H1 (cell line): ENCODE measurements at regions not wholly inside any gene's neighbourhood (a gene's known extent, or its start where the extent isn't known, plus 50 kb on each side); places are given as distances from the start of the nearest gene placed in this dataset.

ENCODE experiments used
- CTCF ChIA-PET: fragments of 300-600 bp; sonication (Branson Sonifier 250); formaldehyde crosslinking; loops from one replicate; lab custom pipeline; 2021; ENCODE audit not compliant: partially characterized antibody; lab: Charles Lee
- POLR2A ChIA-PET: fragments of 300-600 bp; sonication (Branson Sonifier 250); formaldehyde crosslinking; loops from one replicate; lab custom pipeline; 2021; ENCODE audit warnings: inconsistent platforms; ENCODE audit not compliant: partially characterized antibody; lab: Charles Lee
- DNase-seq, 2 experiments: peaks; one replicate each; pipeline versions ENCODE4 v3.0.0 to v3.0.0-alpha.2; 2010 to 2022; ENCODE audit warnings: low spot score in 2 of 2, low read depth in 1 of 2, mixed read lengths in 1 of 2
- FAIRE-seq: peaks from 2 replicates; lab custom pipeline; 2011; peaks lifted over from hg19 to GRCh38; lab: Jason Lieb, UNC
- H2AFZ ChIP-seq: 2 replicates; pipeline ENCODE4 v1.8.1; 2012; ENCODE audit warnings: low read length, inconsistent platforms
- H2AK5ac ChIP-seq: 2 replicates; pipeline ENCODE4 v1.6.1; 2013; ENCODE audit warnings: low read depth, low read length
- H2BK120ac ChIP-seq: replicated peaks from 2 replicates; pipeline ENCODE3; 2013; ENCODE audit warnings: low read depth, low read length, inconsistent platforms
- H2BK12ac ChIP-seq: 2 replicates; pipeline ENCODE4 v1.6.1; 2013; ENCODE audit warnings: low read depth, low read length
- H2BK15ac ChIP-seq: 2 replicates; pipeline ENCODE4 v1.6.1; 2013; ENCODE audit warnings: low read length
- H2BK20ac ChIP-seq: 2 replicates; pipeline ENCODE4 v1.6.1; 2013; ENCODE audit warnings: low read length
- H2BK5ac ChIP-seq: 2 replicates; pipeline ENCODE4 v1.6.1; 2013; ENCODE audit warnings: low read depth, low read length
- H3K14ac ChIP-seq: 2 replicates; pipeline ENCODE4 v1.6.1; 2013; ENCODE audit warnings: inconsistent platforms; ENCODE audit not compliant: insufficient read length
- H3K18ac ChIP-seq: 2 replicates; pipeline ENCODE4 v1.6.1; 2013; ENCODE audit warnings: low read length; ENCODE audit errors: extremely low read depth
- H3K23ac ChIP-seq: 2 replicates; pipeline ENCODE4 v1.6.1; 2013; ENCODE audit warnings: inconsistent platforms; ENCODE audit not compliant: insufficient read length
- H3K23me2 ChIP-seq: 2 replicates; pipeline ENCODE4 v1.6.1; 2013; ENCODE audit warnings: low read depth, low read length
- H3K27ac ChIP-seq: 2 replicates; pipeline ENCODE4 v1.6.1; 2011; ENCODE audit warnings: low read depth, low read length, inconsistent platforms
- H3K27me3 ChIP-seq, 4 experiments: replicated peaks in 1 of 4; 1 replicate in 1 of 4; 2 replicates in 3 of 4; pipeline versions ENCODE4 v1.6.1 to v1.8.1; 2011 to 2013; ENCODE audit warnings: low read length in 3 of 4, mild to moderate bottlenecking in 3 of 4, inconsistent platforms in 2 of 4, mixed read lengths in 2 of 4, moderate library complexity in 1 of 4; ENCODE audit not compliant: control insufficient read depth in 3 of 4, insufficient read depth in 3 of 4; ENCODE audit errors: extremely low read depth in 1 of 4
- H3K36me3 ChIP-seq, 4 experiments: 2 replicates each; pipeline versions ENCODE4 v1.6.1 to v1.8.1; 2011 to 2013; ENCODE audit warnings: mild to moderate bottlenecking in 4 of 4, low read length in 3 of 4, moderate library complexity in 2 of 4, control low read depth in 1 of 4, inconsistent platforms in 1 of 4; ENCODE audit not compliant: insufficient read depth in 4 of 4, control insufficient read depth in 2 of 4
- H3K4ac ChIP-seq: replicated peaks from 2 replicates; pipeline ENCODE3; 2013; ENCODE audit warnings: low read length, low read depth, mixed read lengths, inconsistent platforms; ENCODE audit not compliant: insufficient read length
- H3K4me1 ChIP-seq, 4 experiments: replicated peaks in 1 of 4; 1 replicate in 1 of 4; 2 replicates in 3 of 4; pipeline versions ENCODE4 v1.6.1 to v1.8.1; 2011 to 2013; ENCODE audit warnings: low read length in 3 of 4, inconsistent platforms in 2 of 4, mixed read lengths in 1 of 4; ENCODE audit not compliant: insufficient read depth in 4 of 4, control insufficient read depth in 3 of 4
- H3K4me2 ChIP-seq, 2 experiments: 2 replicates each; pipeline versions ENCODE4 v1.6.1 to v1.8.1; 2011 to 2013; ENCODE audit warnings: low read depth in 2 of 2, low read length in 2 of 2, control low read depth in 1 of 2, inconsistent platforms in 1 of 2, mild to moderate bottlenecking in 1 of 2; ENCODE audit not compliant: insufficient read depth in 1 of 2
- H3K4me3 ChIP-seq, 4 experiments: fragments of 200-600, 300-600 bp in 1 of 4; sonication (generic), shearing (Covaris generic), sonication (Bioruptor Twin) in 1 of 4; 2 replicates each; pipeline versions ENCODE4 v1.5.1 to v1.8.1; 2011 to 2016; ENCODE audit warnings: low read length in 4 of 4, low read depth in 3 of 4, control low read depth in 2 of 4, inconsistent platforms in 2 of 4, mild to moderate bottlenecking in 2 of 4, mixed read lengths in 1 of 4, moderate library complexity in 1 of 4; ENCODE audit not compliant: insufficient read depth in 2 of 4; ENCODE audit errors: extremely low read depth in 1 of 4
- H3K56ac ChIP-seq: replicated peaks from 2 replicates; pipeline ENCODE3; 2013; ENCODE audit warnings: low read depth, mild to moderate bottlenecking, mixed read lengths, low read length, inconsistent platforms; ENCODE audit not compliant: insufficient read length
- H3K79me1 ChIP-seq: 2 replicates; pipeline ENCODE4 v1.6.1; 2013; ENCODE audit warnings: low read depth, low read length, control low read depth
- H3K79me2 ChIP-seq, 2 experiments: 2 replicates each; pipeline versions ENCODE4 v1.6.1 to v1.8.1; 2012 to 2013; ENCODE audit warnings: low read length in 2 of 2, mild to moderate bottlenecking in 2 of 2, inconsistent platforms in 1 of 2; ENCODE audit not compliant: insufficient read depth in 2 of 2, control insufficient read depth in 1 of 2
- H3K9ac ChIP-seq, 4 experiments: replicated peaks in 1 of 4; 1 replicate in 1 of 4; 2 replicates in 3 of 4; pipeline versions ENCODE4 v1.6.1 to v1.8.1; 2011 to 2013; ENCODE audit warnings: low read depth in 3 of 4, low read length in 3 of 4, control low read depth in 2 of 4, mild to moderate bottlenecking in 2 of 4, moderate library complexity in 2 of 4, inconsistent platforms in 1 of 4; ENCODE audit errors: extremely low read depth in 1 of 4
- H3K9me3 ChIP-seq, 2 experiments: 2 replicates each; pipeline versions ENCODE4 v1.6.1 to v1.8.1; 2012 to 2013; ENCODE audit warnings: mild to moderate bottlenecking in 2 of 2, moderate library complexity in 2 of 2, control low read depth in 1 of 2, inconsistent platforms in 1 of 2, low read depth in 1 of 2, low read length in 1 of 2, mixed read lengths in 1 of 2; ENCODE audit not compliant: insufficient read depth in 2 of 2
- H4K20me1 ChIP-seq, 2 experiments: replicated peaks in 1 of 2; 2 replicates each; pipeline versions ENCODE3 to v1.8.1; 2011 to 2013; ENCODE audit warnings: inconsistent platforms in 2 of 2, low read length in 2 of 2, mild to moderate bottlenecking in 1 of 2; ENCODE audit not compliant: insufficient read depth in 2 of 2, control insufficient read depth in 1 of 2
- H4K5ac ChIP-seq: 2 replicates; pipeline ENCODE4 v1.6.1; 2013; ENCODE audit warnings: low read length, low read depth, mixed read lengths, inconsistent platforms; ENCODE audit not compliant: insufficient read length
- H4K8ac ChIP-seq: 2 replicates; pipeline ENCODE4 v1.8.0; 2013; ENCODE audit warnings: mild to moderate bottlenecking, moderate library complexity, low read length, inconsistent platforms; ENCODE audit not compliant: insufficient read depth; ENCODE audit errors: extremely low read depth
- H4K91ac ChIP-seq: replicated peaks from 2 replicates; pipeline ENCODE3; 2013; ENCODE audit warnings: low read length, mixed read lengths, inconsistent platforms; ENCODE audit not compliant: insufficient read length
- CEBPB ChIP-seq: IDR thresholded peaks from 2 replicates; pipeline ENCODE4 v1.6.1; 2012; ENCODE audit warnings: low read depth, low read length
- GABPA ChIP-seq: IDR thresholded peaks from 2 replicates; pipeline ENCODE4 v1.6.1; 2011; ENCODE audit warnings: mild to moderate bottlenecking, low read length, moderate library complexity, borderline replicate concordance; ENCODE audit not compliant: insufficient read depth
- POLR2A ChIP-seq, 2 experiments: IDR thresholded peaks; 1 replicate in 1 of 2; 2 replicates in 1 of 2; pipeline ENCODE4 v1.6.1; 2011; ENCODE audit warnings: low read depth in 2 of 2, low read length in 2 of 2, mild to moderate bottlenecking in 2 of 2; ENCODE audit errors: control extremely low read depth in 1 of 2
- SIRT6 ChIP-seq: IDR thresholded peaks from one replicate; pipeline ENCODE4 v1.7.1; 2012; ENCODE audit warnings: low read length, inconsistent platforms
- WGBS, 2 experiments: shearing (Covaris generic) in 1 of 2; methylation state at CpG; one replicate each; pipeline versions ENCODE4 v1.1.6 to v1.1.7; 2013 to 2015; ENCODE audit warnings: low lambda C conversion rate in 2 of 2, mixed read lengths in 2 of 2, inconsistent platforms in 1 of 2, low coverage in 1 of 2, missing lambda C conversion rate in 1 of 2; ENCODE audit not compliant: insufficient replicate concordance in 2 of 2, insufficient coverage in 1 of 2, insufficient read length in 1 of 2; ENCODE audit errors: extremely low coverage in 1 of 2, missing lambda C conversion rate in 1 of 2; 5-methylcytosine and 5-hydroxymethylcytosine counted together
- TF ChIP-seq, protein P1 (sequence below): IDR thresholded peaks from 2 replicates; pipeline ENCODE4 v1.6.1; 2011; ENCODE audit warnings: low read length, improper control_type of control experiment

DNA sequence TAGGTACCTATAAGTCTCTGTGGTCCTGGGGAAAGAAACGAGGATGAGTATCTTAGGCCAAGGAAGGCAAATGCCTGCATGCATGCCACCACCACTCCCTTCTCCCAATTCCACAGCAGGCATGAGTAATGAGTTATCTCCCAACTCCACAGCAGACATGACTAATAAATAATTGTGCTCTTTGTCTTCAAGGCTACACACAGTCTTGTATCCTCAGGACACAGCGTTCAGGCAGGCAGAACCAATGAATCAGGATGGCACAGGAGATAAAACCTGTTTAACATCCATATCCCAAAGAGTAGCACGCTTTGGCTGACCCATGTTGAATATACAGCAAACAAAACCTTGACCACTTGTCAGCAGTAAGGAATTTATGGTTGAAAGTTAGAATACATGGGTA lies 229.7 kb upstream of the NFE2L3 start:
- FAIRE-seq (no peak), DNase-seq (no peak)
- Histone ChIP-seq H3K56ac (no peak overlapping the region), H3K4me1 (peaks cover 0 to 4% (median 0%) of the 10 kb centered on the region in 4 experiments; a peak in 1 of 7 replicates), H3K4me3 (no peak overlapping the region), H3K14ac (no peak overlapping the region), H2AFZ (no peak overlapping the region), H2BK12ac (no peak overlapping the region), H3K79me1 (no peaks in the 10 kb centered on the region), H2BK15ac (no peak overlapping the region), H3K4me2 (no peak overlapping the region), H2BK5ac (no peak overlapping the region), H2AK5ac (no peak overlapping the region), H3K23me2 (no peaks in the 10 kb centered on the region), H3K9me3 (no peaks in the 10 kb centered on the region), H3K23ac (no peak overlapping the region), H4K5ac (no peak overlapping the region), H3K79me2 (no peaks in the 10 kb centered on the region), H3K27ac (no peak overlapping the region), H3K9ac (no peak overlapping the region), H4K20me1 (no peaks in the 10 kb centered on the region), H3K18ac (no peak overlapping the region), H3K36me3 (no peaks in the 10 kb centered on the region), H3K27me3 (no peaks in the 10 kb centered on the region), H3K4ac (no peak overlapping the region), H4K91ac (no peak overlapping the region), H4K8ac (no peak overlapping the region), H2BK20ac (no peak overlapping the region), H2BK120ac (no peak overlapping the region)
- WGBS, 2 experiments: 86% methylated on average over 3 of the region's 3 CpGs; no CpG with 5 or more reads in 1 of the 2 experiments
- CTCF ChIA-PET: no interaction called here
- TF ChIP-seq GABPA (no peak), POLR2A (IDR thresholded peaks at IDR 0.05; ENCODE audit: control extremely low read depth in 1 of 2, low read depth in 2 of 2, low read length in 2 of 2) (no peak), CEBPB (no peak), SIRT6 (no peak)
- TF ChIP-seq, protein P1, sequence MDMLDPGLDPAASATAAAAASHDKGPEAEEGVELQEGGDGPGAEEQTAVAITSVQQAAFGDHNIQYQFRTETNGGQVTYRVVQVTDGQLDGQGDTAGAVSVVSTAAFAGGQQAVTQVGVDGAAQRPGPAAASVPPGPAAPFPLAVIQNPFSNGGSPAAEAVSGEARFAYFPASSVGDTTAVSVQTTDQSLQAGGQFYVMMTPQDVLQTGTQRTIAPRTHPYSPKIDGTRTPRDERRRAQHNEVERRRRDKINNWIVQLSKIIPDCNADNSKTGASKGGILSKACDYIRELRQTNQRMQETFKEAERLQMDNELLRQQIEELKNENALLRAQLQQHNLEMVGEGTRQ: no peak
- POLR2A ChIA-PET: no interaction called here
